Chondrocyte (in vitro differentiated cells): ENCODE measurements at regions not wholly inside any gene's neighbourhood (a gene's known extent, or its start where the extent isn't known, plus 50 kb on each side); places are given as distances from the start of the nearest gene placed in this dataset.

ENCODE experiments used
- DNase-seq: peaks from one replicate; pipeline ENCODE4 v3.0.0; 2021; ENCODE audit warnings: mixed read lengths, low spot score
- H3K27ac Mint-ChIP-seq: one replicate; pipeline ENCODE4 v1.8.0; 2021; ENCODE audit warnings: mild to moderate bottlenecking, moderate library complexity, mixed read lengths; ENCODE audit not compliant: unreplicated experiment
- H3K27me3 Mint-ChIP-seq: 2 replicates; pipeline ENCODE4 v1.8.0; 2021; ENCODE audit warnings: low read depth, mixed read lengths
- H3K36me3 Mint-ChIP-seq: 2 replicates; pipeline ENCODE4 v1.8.0; 2021; ENCODE audit warnings: low read depth, mixed read lengths
- H3K4me1 Mint-ChIP-seq: 2 replicates; pipeline ENCODE4 v1.8.0; 2021; ENCODE audit warnings: low read depth, mild to moderate bottlenecking, mixed read lengths
- H3K4me3 Mint-ChIP-seq: one replicate; pipeline ENCODE4 v1.8.0; 2021; ENCODE audit warnings: mild to moderate bottlenecking, moderate library complexity, mixed read lengths; ENCODE audit not compliant: unreplicated experiment
- H3K9me3 Mint-ChIP-seq: 2 replicates; pipeline ENCODE4 v1.8.0; 2021; ENCODE audit warnings: low read depth, mixed read lengths
- TF ChIP-seq, protein P1 (sequence below): fragments of 200-600 bp; sonication (generic); IDR thresholded peaks from 2 replicates; pipeline ENCODE4 v1.5.0; 2021; ENCODE audit warnings: antibody characterized with exemption, mild to moderate bottlenecking, moderate library complexity

DNA sequence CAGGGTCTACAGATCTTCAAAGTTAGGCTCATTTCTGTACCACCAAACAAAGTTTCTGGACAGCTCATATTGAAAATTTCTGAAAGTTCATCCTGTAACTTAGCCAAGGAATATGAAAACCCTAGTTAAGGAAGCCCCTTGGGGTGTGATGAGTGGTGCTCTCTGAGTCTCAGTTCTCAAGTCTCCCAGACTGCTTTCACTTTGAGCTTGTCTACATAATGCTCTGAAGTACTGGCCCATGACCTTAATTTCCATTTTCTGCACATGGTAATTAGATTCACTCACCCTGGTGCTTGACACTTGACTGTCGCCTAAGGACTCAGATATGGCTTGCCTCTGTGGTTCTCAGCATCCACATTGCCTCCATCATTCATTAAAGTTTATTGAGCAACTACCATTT, 51.7 kb upstream of the SATB2 start:
- H3K4me3 Mint-ChIP-seq, result no peak overlapping the region
- no peaks in the 10 kb centered on the region for H3K9me3 Mint-ChIP-seq
- H3K4me1 Mint-ChIP-seq, result no peaks in the 10 kb centered on the region
- TF ChIP-seq, protein P1, sequence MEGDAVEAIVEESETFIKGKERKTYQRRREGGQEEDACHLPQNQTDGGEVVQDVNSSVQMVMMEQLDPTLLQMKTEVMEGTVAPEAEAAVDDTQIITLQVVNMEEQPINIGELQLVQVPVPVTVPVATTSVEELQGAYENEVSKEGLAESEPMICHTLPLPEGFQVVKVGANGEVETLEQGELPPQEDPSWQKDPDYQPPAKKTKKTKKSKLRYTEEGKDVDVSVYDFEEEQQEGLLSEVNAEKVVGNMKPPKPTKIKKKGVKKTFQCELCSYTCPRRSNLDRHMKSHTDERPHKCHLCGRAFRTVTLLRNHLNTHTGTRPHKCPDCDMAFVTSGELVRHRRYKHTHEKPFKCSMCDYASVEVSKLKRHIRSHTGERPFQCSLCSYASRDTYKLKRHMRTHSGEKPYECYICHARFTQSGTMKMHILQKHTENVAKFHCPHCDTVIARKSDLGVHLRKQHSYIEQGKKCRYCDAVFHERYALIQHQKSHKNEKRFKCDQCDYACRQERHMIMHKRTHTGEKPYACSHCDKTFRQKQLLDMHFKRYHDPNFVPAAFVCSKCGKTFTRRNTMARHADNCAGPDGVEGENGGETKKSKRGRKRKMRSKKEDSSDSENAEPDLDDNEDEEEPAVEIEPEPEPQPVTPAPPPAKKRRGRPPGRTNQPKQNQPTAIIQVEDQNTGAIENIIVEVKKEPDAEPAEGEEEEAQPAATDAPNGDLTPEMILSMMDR, result no peak
- no peak overlapping the region for H3K27ac Mint-ChIP-seq
- no peak for DNase-seq
- H3K36me3 Mint-ChIP-seq, result no peaks in the 10 kb centered on the region
- H3K27me3 Mint-ChIP-seq, result peaks cover 11% of the 10 kb centered on the region
